ENCODE measurements at regions not wholly inside any gene's neighbourhood (a gene's known extent, or its start where the extent isn't known, plus 50 kb on each side); places are given as distances from the start of the nearest gene placed in this dataset.

GRCh38 chr11:44456544-44457300, 108.7 kb upstream of the CD82 start:
- TF ChIP-seq EZH2 (IDR thresholded peaks at IDR 0.05; ENCODE audit: low read length), result no peak
- TF ChIP-seq CTCF (optimal IDR thresholded peaks at IDR 0.05 in 1 of 3, IDR thresholded peaks at IDR 0.05 in 1 of 3, conservative IDR thresholded peaks at IDR 0.05 in 1 of 3; ENCODE audit: extremely low read depth in 1 of 3, insufficient read depth in 2 of 3, low read length in 3 of 3), result peak; percentile 46 to 67 (median 65)
- FAIRE-seq (no peak), DNase-seq (ENCODE audit: low read depth, low spot score) (no peak)
- peaks cover 23% of the 10 kb centered on the region for H3K27me3 ChIP-seq (ENCODE audit: control insufficient read depth, extremely low read depth, insufficient read depth, low read length)
- no peak overlapping the region for H2AFZ ChIP-seq (ENCODE audit: control insufficient read depth, low read length)
- no peaks in the 10 kb centered on the region for H3K9me1 ChIP-seq (ENCODE audit: control insufficient read depth, extremely low read depth, insufficient read depth, low read length)
- H3K79me2 ChIP-seq (ENCODE audit: control insufficient read depth, insufficient read depth, low read length), result no peaks in the 10 kb centered on the region
- no peaks in the 10 kb centered on the region for H3K9me3 ChIP-seq (ENCODE audit: control insufficient read depth, low read depth, low read length)
- no peak overlapping the region for H3K27ac ChIP-seq (ENCODE audit: control insufficient read depth, insufficient read depth, low read length)
- H3K36me3 ChIP-seq (ENCODE audit: control insufficient read depth in 2 of 2, extremely low read depth in 1 of 2, insufficient read depth in 2 of 2, low read length in 2 of 2), result no peaks in the 10 kb centered on the region
- no peaks in the 10 kb centered on the region for H4K20me1 ChIP-seq (ENCODE audit: control insufficient read depth, extremely low read depth, insufficient read depth, low read length)
- H3K4me1 ChIP-seq (ENCODE audit: control insufficient read depth, extremely low read depth, insufficient read depth, low read length), result no peaks in the 10 kb centered on the region
- dilution Hi-C loops (cut with MboI; ENCODE audit: extremely low pct_ligation_motif_present, low sequenced_read_pairs), result no loop called here
- no peak overlapping the region for H3K4me3 ChIP-seq (ENCODE audit: control insufficient read depth in 2 of 3, extremely low read depth in 1 of 3, insufficient read depth in 2 of 3, low read depth in 1 of 3, low read length in 3 of 3)
- no peak overlapping the region for H3K9ac ChIP-seq (ENCODE audit: control insufficient read depth, extremely low read depth, insufficient read depth, low read length)
- no peak overlapping the region for H3K4me2 ChIP-seq (ENCODE audit: control insufficient read depth, extremely low read depth, insufficient read depth, low read depth, low read length)

GRCh38 chr11:44457862-44458261, 107.6 kb upstream of the CD82 start:
- Histone ChIP-seq H2AFZ (ENCODE audit: control insufficient read depth, low read length) (no peak overlapping the region), H3K9me1 (ENCODE audit: control insufficient read depth, extremely low read depth, insufficient read depth, low read length) (no peaks in the 10 kb centered on the region), H3K79me2 (ENCODE audit: control insufficient read depth, insufficient read depth, low read length) (no peaks in the 10 kb centered on the region), H3K27me3 (ENCODE audit: control insufficient read depth, extremely low read depth, insufficient read depth, low read length) (peaks cover 23% of the 10 kb centered on the region), H4K20me1 (ENCODE audit: control insufficient read depth, extremely low read depth, insufficient read depth, low read length) (no peaks in the 10 kb centered on the region), H3K36me3 (ENCODE audit: control insufficient read depth in 2 of 2, extremely low read depth in 1 of 2, insufficient read depth in 2 of 2, low read length in 2 of 2) (no peaks in the 10 kb centered on the region), H3K9ac (ENCODE audit: control insufficient read depth, extremely low read depth, insufficient read depth, low read length) (no peak overlapping the region), H3K4me1 (ENCODE audit: control insufficient read depth, extremely low read depth, insufficient read depth, low read length) (no peaks in the 10 kb centered on the region), H3K9me3 (ENCODE audit: control insufficient read depth, low read depth, low read length) (no peaks in the 10 kb centered on the region), H3K27ac (ENCODE audit: control insufficient read depth, insufficient read depth, low read length) (no peak overlapping the region), H3K4me2 (ENCODE audit: control insufficient read depth, extremely low read depth, insufficient read depth, low read depth, low read length) (no peak overlapping the region), H3K4me3 (ENCODE audit: control insufficient read depth in 2 of 3, extremely low read depth in 1 of 3, insufficient read depth in 2 of 3, low read depth in 1 of 3, low read length in 3 of 3) (no peak overlapping the region)
- TF ChIP-seq EZH2 (IDR thresholded peaks at IDR 0.05; ENCODE audit: low read length), result no peak
- dilution Hi-C loops (cut with MboI; ENCODE audit: extremely low pct_ligation_motif_present, low sequenced_read_pairs), result no loop called here
- DNase-seq (ENCODE audit: low read depth, low spot score), result no peak
- no peak for FAIRE-seq

- no peak for DNase-seq (ENCODE audit: low read depth, low spot score)
- Histone ChIP-seq H3K4me1 (ENCODE audit: control insufficient read depth, extremely low read depth, insufficient read depth, low read length) (no peaks in the 10 kb centered on the region), H3K36me3 (ENCODE audit: control insufficient read depth in 2 of 2, extremely low read depth in 1 of 2, insufficient read depth in 2 of 2, low read length in 2 of 2) (no peaks in the 10 kb centered on the region), H3K27ac (ENCODE audit: control insufficient read depth, insufficient read depth, low read length) (no peak overlapping the region), H4K20me1 (ENCODE audit: control insufficient read depth, extremely low read depth, insufficient read depth, low read length) (no peaks in the 10 kb centered on the region), H3K4me2 (ENCODE audit: control insufficient read depth, extremely low read depth, insufficient read depth, low read depth, low read length) (no peak overlapping the region), H2AFZ (ENCODE audit: control insufficient read depth, low read length) (no peak overlapping the region), H3K79me2 (ENCODE audit: control insufficient read depth, insufficient read depth, low read length) (no peaks in the 10 kb centered on the region), H3K27me3 (ENCODE audit: control insufficient read depth, extremely low read depth, insufficient read depth, low read length) (peaks cover 37% of the 10 kb centered on the region), H3K9me1 (ENCODE audit: control insufficient read depth, extremely low read depth, insufficient read depth, low read length) (no peaks in the 10 kb centered on the region), H3K4me3 (ENCODE audit: control insufficient read depth in 2 of 3, extremely low read depth in 1 of 3, insufficient read depth in 2 of 3, low read depth in 1 of 3, low read length in 3 of 3) (no peak overlapping the region), H3K9ac (ENCODE audit: control insufficient read depth, extremely low read depth, insufficient read depth, low read length) (no peak overlapping the region), H3K9me3 (ENCODE audit: control insufficient read depth, low read depth, low read length) (no peaks in the 10 kb centered on the region)
- dilution Hi-C loops (cut with MboI; ENCODE audit: extremely low pct_ligation_motif_present, low sequenced_read_pairs), result no loop called here
- FAIRE-seq, result no peak
- TF ChIP-seq CTCF (optimal IDR thresholded peaks at IDR 0.05 in 1 of 3, IDR thresholded peaks at IDR 0.05 in 1 of 3, conservative IDR thresholded peaks at IDR 0.05 in 1 of 3; ENCODE audit: extremely low read depth in 1 of 3, insufficient read depth in 2 of 3, low read length in 3 of 3) (no peak), EZH2 (IDR thresholded peaks at IDR 0.05; ENCODE audit: low read length) (no peak)
Observed at GRCh38 chr11:44463751-44464150, 101.7 kb upstream of the CD82 start.
